NCI-H146 (cell line): ENCODE measurements at regions not wholly inside any gene's neighbourhood (a gene's known extent, or its start where the extent isn't known, plus 50 kb on each side); places are given as distances from the start of the nearest gene placed in this dataset.

ENCODE experiments used
- DNase-seq: peaks from one replicate; lab custom pipeline; 2025; lab: John Stamatoyannopoulos, UW

GRCh38 chr17:72578817-72579470, 458.1 kb downstream of the SOX9 start:
- DNase-seq: no peak

- no peak for DNase-seq
These were observed 459.1 kb downstream of the SOX9 start for GRCh38 chr17:72579990-72580320.

GRCh38 chr17:72580321-72581127, 459.7 kb downstream of the SOX9 start:
- DNase-seq: peak; percentile 98

- no peak for DNase-seq
These were observed 466.3 kb downstream of the SOX9 start for GRCh38 chr17:72587156-72587555.

- peak; percentile 47 for DNase-seq
These were observed 467.1 kb downstream of the SOX9 start for GRCh38 chr17:72587773-72588511.

GRCh38 chr17:72588561-72588960, 467.7 kb downstream of the SOX9 start:
- DNase-seq: peak; percentile 40

GRCh38 chr17:72588961-72589360, 468.1 kb downstream of the SOX9 start:
- peak; percentile 86 for DNase-seq

- peak; percentile 26 for DNase-seq
These were observed 469.6 kb downstream of the SOX9 start for GRCh38 chr17:72590382-72590781.

GRCh38 chr17:72590882-72591281, 470.1 kb downstream of the SOX9 start:
- DNase-seq: no peak

- peak; percentile 63 for DNase-seq
These were observed 470.7 kb downstream of the SOX9 start for GRCh38 chr17:72591289-72592241.

- peak; percentile 83 for DNase-seq
These were observed 471.6 kb downstream of the SOX9 start for GRCh38 chr17:72592242-72592966.

GRCh38 chr17:72592967-72593325, 472.1 kb downstream of the SOX9 start:
- DNase-seq: no peak

- DNase-seq: no peak
These were observed 473.4 kb downstream of the SOX9 start for GRCh38 chr17:72594248-72594647.
